GM13977 (cell line): ENCODE measurements at regions not wholly inside any gene's neighbourhood (a gene's known extent, or its start where the extent isn't known, plus 50 kb on each side); places are given as distances from the start of the nearest gene placed in this dataset.

Source experiments
- DNase-seq: peaks from one replicate; pipeline ENCODE4 v3.0.0; 2012; ENCODE audit warnings: low spot score
- CTCF ChIP-seq: IDR thresholded peaks from 2 replicates; pipeline ENCODE4 v1.5.1; 2012; ENCODE audit warnings: mild to moderate bottlenecking, control low read depth; ENCODE audit not compliant: insufficient read depth; ENCODE audit errors: extremely low read depth, missing control alignments
- in situ Hi-C: fragments of 300-500 bp; cut with MboI; formaldehyde crosslinking; loops from one replicate; pipeline ENCODE4 v1.12.0; 2022; ENCODE audit warnings: low sequenced_read_pairs, low pct_unique_long_range_greater_than_20kb, mixed read lengths, inconsistent platforms; ENCODE audit not compliant: unreplicated experiment

DNA sequence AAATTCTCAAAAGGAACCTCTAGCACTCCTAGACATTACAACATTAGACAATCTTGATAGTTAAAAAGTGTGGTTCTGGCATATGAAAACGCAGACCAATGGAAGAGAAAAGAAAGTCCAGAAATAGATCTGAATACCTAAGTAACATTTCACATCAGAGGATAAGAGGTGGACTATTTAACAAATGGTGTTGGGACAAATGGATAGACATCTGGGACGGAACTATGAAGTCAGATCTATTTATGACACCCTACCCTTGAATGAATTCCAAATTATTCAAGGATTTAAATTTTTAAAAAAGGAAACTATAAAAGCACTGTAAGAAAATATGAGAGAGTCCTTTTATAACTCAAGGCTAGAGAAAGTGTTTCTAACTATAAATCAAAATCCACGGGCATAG lies 111.3 kb downstream of the SCN11A start:
- no peak for TF ChIP-seq CTCF
- no peak for DNase-seq
- in situ Hi-C loops, result no loop called here

DNA sequence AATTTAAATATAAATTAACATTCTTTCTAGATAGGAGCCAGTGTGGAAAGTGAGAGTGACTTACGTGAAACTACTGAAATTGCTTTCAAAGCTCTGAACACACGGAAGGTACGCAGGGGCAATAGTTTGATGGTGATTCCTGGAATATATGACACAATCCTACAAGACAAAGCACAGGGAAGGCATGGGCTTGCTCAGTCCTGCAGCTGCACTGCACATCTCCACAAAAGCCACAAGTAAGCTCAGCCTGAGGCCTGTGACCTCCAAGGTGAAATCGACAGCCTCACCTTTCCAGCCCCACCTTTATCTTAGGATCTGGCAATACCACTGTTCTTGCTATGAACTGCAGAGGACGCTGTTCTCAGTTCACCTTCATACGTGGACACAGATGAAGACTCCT lies 109.3 kb upstream of the SCN10A start:
- DNase-seq, result no peak
- no peak for TF ChIP-seq CTCF

GRCh38 chr3:38916706-38917105 lies 100.7 kb upstream of the SCN10A start:
- DNase-seq, result no peak
- TF ChIP-seq CTCF, result no peak
- in situ Hi-C loops, result no loop called here

More for the DNA sequence above, 109.3 kb upstream of the SCN10A start:
- in situ Hi-C loops, result no loop called here

GRCh38 chr3:38907426-38907825 lies 91.4 kb upstream of the SCN10A start:
- no peak for DNase-seq
- no peak for TF ChIP-seq CTCF
- in situ Hi-C loops, result no loop called here

GRCh38 chr3:38890426-38890825 lies 74.4 kb upstream of the SCN10A start:
- no peak for TF ChIP-seq CTCF
- in situ Hi-C loops, result no loop called here
- no peak for DNase-seq

DNA sequence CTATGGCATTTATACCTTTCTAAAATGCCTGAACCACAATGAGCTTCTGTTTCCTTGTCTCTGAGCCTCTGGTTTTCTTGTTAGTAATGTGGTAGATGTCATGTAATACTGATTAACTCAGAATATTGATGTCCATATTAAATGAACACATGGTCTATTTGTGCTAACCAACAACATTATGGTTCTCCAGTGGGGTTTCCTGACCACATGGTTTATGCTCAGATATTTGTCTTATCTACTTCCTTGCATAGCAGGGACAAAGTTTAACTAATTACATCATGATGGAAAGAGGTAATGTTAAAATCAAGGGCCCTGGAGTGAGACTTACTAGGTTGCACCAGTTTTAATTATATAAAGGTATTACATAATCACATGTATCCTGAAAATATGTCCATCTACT lies 62.6 kb upstream of the SCN10A start:
- no peak for TF ChIP-seq CTCF
- no peak for DNase-seq
- in situ Hi-C loops, result no loop called here
